Mucosa of stomach (tissue), 1 donor: ENCODE measurements at regions not wholly inside any gene's neighbourhood (a gene's known extent, or its start where the extent isn't known, plus 50 kb on each side); places are given as distances from the start of the nearest gene placed in this dataset.
"Not testable (repeated sequence)": the region's sequence is repeated elsewhere in the genome, so short reads cannot be mapped to it uniquely, and the experiment has no call there.

Experiments
- H3K27me3 ChIP-seq: one replicate; pipeline ENCODE4 v1.7.0; 2013; ENCODE audit warnings: mild to moderate bottlenecking, low read length; ENCODE audit not compliant: control insufficient read depth, insufficient read depth
- H3K36me3 ChIP-seq: one replicate; pipeline ENCODE4 v1.7.0; 2013; ENCODE audit warnings: low read length; ENCODE audit not compliant: control insufficient read depth, insufficient read depth
- H3K4me1 ChIP-seq: one replicate; pipeline ENCODE4 v1.7.0; 2013; ENCODE audit warnings: mild to moderate bottlenecking, low read length; ENCODE audit not compliant: control insufficient read depth, insufficient read depth
- H3K4me3 ChIP-seq: one replicate; pipeline ENCODE4 v1.7.0; 2013; ENCODE audit warnings: low read length
- H3K9ac ChIP-seq: one replicate; pipeline ENCODE4 v1.7.0; 2013; ENCODE audit warnings: mild to moderate bottlenecking, low read length, moderate library complexity
- H3K9me3 ChIP-seq: one replicate; pipeline ENCODE4 v1.7.0; 2013; ENCODE audit warnings: mild to moderate bottlenecking, low read length, moderate library complexity; ENCODE audit not compliant: control insufficient read depth
- donor health status: Pancreatic carcinoma.

DNA sequence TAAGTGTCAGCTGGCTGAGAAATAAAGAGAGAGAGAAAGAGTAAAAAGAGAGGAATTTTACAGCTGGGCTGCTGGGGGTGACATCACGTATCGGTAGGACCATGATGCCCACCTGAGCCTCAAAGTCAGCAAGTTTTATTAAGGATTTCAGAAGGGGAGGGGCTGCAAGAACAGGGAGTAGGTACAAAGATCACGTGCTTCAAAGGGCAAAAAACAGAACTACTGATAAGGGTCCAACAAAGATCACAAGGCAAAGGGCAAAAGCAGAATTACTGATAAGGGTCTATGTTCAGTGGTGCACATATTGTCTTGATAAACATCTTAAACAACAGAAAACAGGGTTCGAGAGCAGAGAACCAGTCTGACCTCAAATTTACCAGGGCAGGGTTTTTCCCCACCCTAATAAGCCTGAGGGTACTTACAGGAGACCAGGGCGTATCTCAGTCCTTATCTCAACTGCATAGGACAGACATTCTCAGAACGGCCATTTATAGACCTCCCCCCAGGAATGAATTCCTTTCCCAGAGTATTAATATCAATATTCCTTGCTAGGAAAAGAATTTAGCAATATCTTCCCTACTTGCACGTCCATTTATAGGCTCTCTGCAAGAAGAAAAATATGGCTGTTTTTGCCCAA lies 128.3 kb upstream of the PZP start:
- not testable (repeated sequence) for H3K36me3 ChIP-seq, H3K4me1 ChIP-seq, H3K27me3 ChIP-seq, H3K9ac ChIP-seq, H3K4me3 ChIP-seq, H3K9me3 ChIP-seq

DNA sequence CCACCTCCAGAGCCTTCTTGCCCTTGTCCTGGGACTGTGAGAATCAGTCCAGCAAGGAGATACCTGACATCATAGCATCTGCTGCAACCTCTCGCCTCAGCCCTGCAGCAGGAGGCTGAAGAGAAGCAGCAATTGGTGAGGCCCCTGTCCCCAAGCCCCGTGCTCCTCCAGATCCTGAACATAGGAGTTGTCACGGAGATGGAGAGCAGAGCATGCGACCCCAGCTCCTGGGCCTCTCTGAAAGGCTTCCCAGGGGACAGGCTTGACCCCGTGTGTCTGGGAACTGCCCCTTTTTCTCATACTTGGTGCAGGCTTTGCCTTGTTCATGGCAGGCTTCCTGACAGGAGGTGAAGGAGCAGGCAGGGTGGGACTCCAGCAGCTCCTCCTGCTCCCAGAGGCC lies 127.7 kb upstream of the PZP start:
- Histone ChIP-seq H3K27me3 (no peaks in the 10 kb centered on the region), H3K9ac (no peak overlapping the region), H3K36me3 (no peaks in the 10 kb centered on the region), H3K4me3 (no peak overlapping the region), H3K4me1 (peaks cover 4% of the 10 kb centered on the region), H3K9me3 (no peaks in the 10 kb centered on the region)

DNA sequence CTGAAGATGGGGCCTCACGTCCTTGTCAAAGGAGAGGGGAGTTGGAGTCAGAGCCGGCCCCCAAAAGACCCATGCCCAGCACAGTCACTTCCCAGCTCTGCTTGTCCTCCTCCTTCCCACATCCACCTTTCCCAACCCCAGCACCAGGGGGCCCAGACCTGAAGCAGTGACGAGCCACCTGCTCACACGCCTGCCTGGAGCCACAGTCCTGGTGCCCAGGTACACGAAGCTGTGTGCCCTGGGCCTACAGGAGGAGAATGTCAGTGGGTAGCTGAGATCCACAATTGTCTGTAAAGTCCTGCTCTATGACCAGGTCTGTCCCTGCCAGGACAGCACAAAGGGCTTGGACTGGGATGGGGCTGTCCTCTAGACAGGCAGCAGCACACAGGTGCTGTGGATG lies 126.8 kb upstream of the PZP start:
- peaks cover 4% of the 10 kb centered on the region for H3K4me1 ChIP-seq
- no peaks in the 10 kb centered on the region for H3K27me3 ChIP-seq
- H3K4me3 ChIP-seq: no peak overlapping the region
- H3K9me3 ChIP-seq: no peaks in the 10 kb centered on the region
- H3K36me3 ChIP-seq: no peaks in the 10 kb centered on the region
- H3K9ac ChIP-seq: no peak overlapping the region

- Histone ChIP-seq H3K9me3 (no peaks in the 10 kb centered on the region), H3K9ac (no peak overlapping the region), H3K27me3 (no peaks in the 10 kb centered on the region), H3K4me1 (peaks cover 4% of the 10 kb centered on the region), H3K4me3 (no peak overlapping the region), H3K36me3 (no peaks in the 10 kb centered on the region)
Observed at GRCh38 chr12:9334041-9334692, 126.0 kb upstream of the PZP start.

DNA sequence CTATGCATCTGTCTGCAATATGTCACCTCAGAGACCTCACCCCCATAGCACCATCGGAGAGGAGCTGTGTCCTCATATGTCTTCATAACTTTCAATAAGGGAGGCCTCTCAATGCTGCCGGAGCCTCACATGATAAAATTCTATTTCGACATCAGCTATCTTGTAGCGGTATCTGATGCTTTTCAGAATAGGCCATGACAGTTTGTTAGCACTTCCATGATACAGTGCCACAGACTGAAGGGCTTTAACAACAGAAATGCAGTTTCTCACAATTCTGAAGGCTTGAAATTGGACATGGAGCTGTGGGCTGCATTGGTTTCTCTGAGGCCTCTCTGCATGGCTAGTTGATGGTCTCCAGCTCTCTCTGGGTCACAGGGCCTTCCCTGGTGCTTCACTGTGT lies 125.0 kb upstream of the PZP start:
- Histone ChIP-seq H3K36me3 (no peaks in the 10 kb centered on the region), H3K9me3 (no peaks in the 10 kb centered on the region), H3K4me3 (no peak overlapping the region), H3K9ac (no peak overlapping the region), H3K4me1 (peaks cover 4% of the 10 kb centered on the region), H3K27me3 (no peaks in the 10 kb centered on the region)

DNA sequence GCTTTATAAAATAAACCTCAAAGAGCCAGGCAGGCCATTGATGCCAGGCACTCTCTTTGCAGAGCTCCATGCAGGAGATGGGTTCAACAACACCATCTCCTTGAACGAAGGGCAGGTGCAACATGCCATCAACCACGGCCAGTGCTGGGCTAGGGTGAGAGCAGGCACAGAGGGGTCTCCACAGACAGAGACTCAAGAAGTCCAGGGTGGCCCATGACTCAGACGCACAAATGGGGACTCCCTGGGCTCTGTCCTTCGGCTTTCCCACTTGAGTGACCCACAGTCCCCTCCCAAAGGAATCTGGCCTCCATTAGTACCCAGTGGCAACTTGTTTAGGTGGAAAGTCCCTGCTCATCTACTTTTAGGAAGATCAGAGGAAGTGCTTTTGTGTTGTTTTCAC lies 124.4 kb upstream of the PZP start:
- Histone ChIP-seq H3K4me3 (no peak overlapping the region), H3K9ac (no peak overlapping the region), H3K27me3 (no peaks in the 10 kb centered on the region), H3K9me3 (no peaks in the 10 kb centered on the region), H3K4me1 (peaks cover 4% of the 10 kb centered on the region), H3K36me3 (no peaks in the 10 kb centered on the region)

GRCh38 chr12:9331218-9331626 lies 123.0 kb upstream of the PZP start:
- no peak overlapping the region for H3K9ac ChIP-seq

DNA sequence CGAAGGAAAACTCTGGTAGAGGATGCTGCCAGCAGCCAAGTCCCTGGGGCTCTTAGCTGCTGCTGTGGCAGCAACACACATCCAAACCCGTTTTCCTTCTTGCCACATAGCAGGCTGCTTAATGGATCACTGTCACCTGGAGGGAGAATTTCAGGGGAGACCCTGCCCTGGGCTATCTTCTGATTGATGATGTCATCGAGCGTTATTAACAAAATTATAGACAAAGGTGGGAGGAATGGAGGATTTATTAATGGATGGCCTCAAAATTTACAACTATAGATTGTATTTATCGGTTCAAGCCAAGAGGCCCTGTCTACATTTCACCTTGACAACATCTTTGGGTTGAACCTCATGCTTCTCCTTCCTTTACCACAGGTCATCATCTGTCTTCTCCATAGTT lies 120.8 kb upstream of the PZP start:
- Histone ChIP-seq H3K36me3 (no peaks in the 10 kb centered on the region), H3K27me3 (no peaks in the 10 kb centered on the region), H3K9ac (no peak overlapping the region), H3K9me3 (no peaks in the 10 kb centered on the region), H3K4me1 (peaks cover 4% of the 10 kb centered on the region), H3K4me3 (no peak overlapping the region)

More at GRCh38 chr12:9331218-9331626, 123.0 kb upstream of the PZP start:
- no peaks in the 10 kb centered on the region for H3K36me3 ChIP-seq
- H3K27me3 ChIP-seq: no peaks in the 10 kb centered on the region
- H3K4me1 ChIP-seq: peaks cover 4% of the 10 kb centered on the region
- H3K4me3 ChIP-seq: no peak overlapping the region
- no peaks in the 10 kb centered on the region for H3K9me3 ChIP-seq

GRCh38 chr12:9328065-9328464 lies 119.9 kb upstream of the PZP start:
- Histone ChIP-seq H3K27me3 (no peaks in the 10 kb centered on the region), H3K9ac (no peak overlapping the region), H3K36me3 (no peaks in the 10 kb centered on the region), H3K4me3 (no peak overlapping the region), H3K9me3 (no peaks in the 10 kb centered on the region), H3K4me1 (peaks cover 4% of the 10 kb centered on the region)

DNA sequence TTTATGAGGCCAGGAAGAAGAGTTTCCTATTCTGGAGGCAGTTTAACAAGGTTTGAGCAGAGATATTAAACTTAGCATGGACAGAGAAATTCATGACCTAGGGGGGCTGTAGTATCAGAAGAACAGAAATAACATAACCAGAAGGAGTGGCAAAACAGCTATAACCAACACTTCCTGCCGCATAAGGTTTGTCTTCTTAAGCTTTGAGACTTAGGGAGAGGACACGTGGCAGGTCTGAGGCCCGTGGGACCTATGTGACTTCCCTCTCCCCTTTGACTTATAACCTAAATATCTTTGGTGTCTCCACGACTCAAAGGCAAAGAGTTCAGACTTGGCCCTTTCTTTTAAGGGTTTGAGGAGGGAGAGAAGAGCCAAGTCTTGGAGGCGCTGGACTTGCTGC lies 119.1 kb upstream of the PZP start:
- Histone ChIP-seq H3K27me3 (no peaks in the 10 kb centered on the region), H3K9ac (no peak overlapping the region), H3K4me1 (peaks cover 4% of the 10 kb centered on the region)

DNA sequence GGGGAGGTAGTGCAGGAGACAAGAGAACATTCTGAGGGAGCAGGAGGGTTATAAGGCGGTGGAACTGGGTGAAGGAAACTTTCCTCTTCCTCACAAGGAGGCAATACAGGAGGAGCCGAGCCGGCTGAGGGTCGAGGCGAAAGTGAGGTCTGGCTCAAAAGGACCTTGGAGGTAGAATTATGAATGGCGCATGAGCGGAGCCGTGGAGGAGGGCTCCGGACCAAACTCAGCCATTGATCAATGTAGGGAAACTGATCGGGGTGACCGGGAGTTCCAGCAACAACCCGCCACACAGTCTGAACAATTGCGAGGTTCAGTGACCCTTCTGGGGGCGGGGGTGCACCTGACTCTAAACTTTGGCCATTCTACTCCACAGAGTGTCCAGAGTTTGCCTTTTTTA lies 118.7 kb upstream of the PZP start:
- not testable (repeated sequence) for H3K4me3 ChIP-seq, H3K4me1 ChIP-seq, H3K36me3 ChIP-seq, H3K27me3 ChIP-seq, H3K9ac ChIP-seq, H3K9me3 ChIP-seq

More for the DNA sequence above, 119.1 kb upstream of the PZP start:
- no peaks in the 10 kb centered on the region for H3K9me3 ChIP-seq
- H3K36me3 ChIP-seq: no peaks in the 10 kb centered on the region
- H3K4me3 ChIP-seq: no peak overlapping the region

DNA sequence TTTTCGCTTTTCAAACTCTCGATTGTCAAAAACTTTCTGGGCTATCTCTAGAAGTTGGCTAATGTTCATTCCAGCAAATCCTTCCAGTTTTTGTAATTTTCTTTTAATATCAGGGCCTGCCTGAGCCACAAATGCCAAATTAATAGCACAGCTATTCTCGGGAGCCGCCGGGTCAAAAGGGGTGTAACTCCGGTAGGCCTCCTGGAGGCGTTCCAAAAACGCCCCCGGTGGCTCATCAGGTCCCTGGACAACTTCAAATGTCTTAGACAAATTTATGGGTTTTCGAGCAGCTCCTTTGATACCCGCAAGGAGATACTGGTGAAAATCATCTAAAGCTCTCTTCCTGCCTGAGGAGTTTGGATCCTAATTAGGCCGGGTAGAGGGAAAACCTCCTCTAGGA lies 117.9 kb upstream of the PZP start:
- Histone ChIP-seq H3K4me1 (no peaks in the 10 kb centered on the region), H3K9me3 (no peaks in the 10 kb centered on the region), H3K27me3 (no peaks in the 10 kb centered on the region), H3K9ac (no peak overlapping the region), H3K36me3 (no peaks in the 10 kb centered on the region), H3K4me3 (no peak overlapping the region)

GRCh38 chr12:9325471-9325870 lies 117.3 kb upstream of the PZP start:
- Histone ChIP-seq H3K4me3 (no peak overlapping the region), H3K27me3 (no peaks in the 10 kb centered on the region)

More at GRCh38 chr12:9325471-9325870, 117.3 kb upstream of the PZP start:
- H3K9me3 ChIP-seq: no peaks in the 10 kb centered on the region
- H3K9ac ChIP-seq: no peak overlapping the region
- no peaks in the 10 kb centered on the region for H3K36me3 ChIP-seq
- H3K4me1 ChIP-seq: no peaks in the 10 kb centered on the region
